ENCODE measurements at regions not wholly inside any gene's neighbourhood (a gene's known extent, or its start where the extent isn't known, plus 50 kb on each side); places are given as distances from the start of the nearest gene placed in this dataset.

GRCh38 chr11:76721755-76722677 lies 51.5 kb upstream of the LRRC32 start:
- H3K9me3 Mint-ChIP-seq, result no peaks in the 10 kb centered on the region
- H3K27ac Mint-ChIP-seq, result no peak overlapping the region
- H3K36me3 Mint-ChIP-seq (ENCODE audit: low read depth), result no peaks in the 10 kb centered on the region

GRCh38 chr11:76723142-76723541 lies 52.6 kb upstream of the LRRC32 start:
- Mint-ChIP-seq H3K9me3 (no peaks in the 10 kb centered on the region), H3K27me3 (ENCODE audit: low read depth, poor library complexity) (peaks cover 35% of the 10 kb centered on the region), H3K27ac (no peak overlapping the region), H3K4me3 (no peak overlapping the region), H3K36me3 (ENCODE audit: low read depth) (no peaks in the 10 kb centered on the region), H3K4me1 (peaks cover 10% of the 10 kb centered on the region)
- TF ChIP-seq CTCF (IDR thresholded peaks at IDR 0.05), result no peak
- DNase-seq, result no peak

More at GRCh38 chr11:76721755-76722677, 51.5 kb upstream of the LRRC32 start:
- H3K27me3 Mint-ChIP-seq (ENCODE audit: low read depth, poor library complexity), result peaks cover 29% of the 10 kb centered on the region
- H3K4me3 Mint-ChIP-seq, result no peak overlapping the region
- TF ChIP-seq CTCF (IDR thresholded peaks at IDR 0.05), result peak; percentile 79
- peak; percentile 90 for DNase-seq
- H3K4me1 Mint-ChIP-seq, result peaks cover 10% of the 10 kb centered on the region

GRCh38 chr11:76723548-76723947 lies 53.0 kb upstream of the LRRC32 start:
- Mint-ChIP-seq H3K9me3 (no peaks in the 10 kb centered on the region), H3K36me3 (ENCODE audit: low read depth) (no peaks in the 10 kb centered on the region), H3K27ac (no peak overlapping the region), H3K4me1 (peaks cover 10% of the 10 kb centered on the region), H3K4me3 (no peak overlapping the region), H3K27me3 (ENCODE audit: low read depth, poor library complexity) (peaks cover 35% of the 10 kb centered on the region)
- no peak for TF ChIP-seq CTCF (IDR thresholded peaks at IDR 0.05)
- DNase-seq, result no peak

- TF ChIP-seq CTCF (IDR thresholded peaks at IDR 0.05), result no peak
- Mint-ChIP-seq H3K4me3 (no peak overlapping the region), H3K9me3 (no peaks in the 10 kb centered on the region), H3K27ac (no peak overlapping the region), H3K27me3 (ENCODE audit: low read depth, poor library complexity) (peaks cover 38% of the 10 kb centered on the region), H3K4me1 (peaks cover 10% of the 10 kb centered on the region), H3K36me3 (ENCODE audit: low read depth) (no peaks in the 10 kb centered on the region)
- DNase-seq, result peak; percentile 81
These were observed 53.7 kb upstream of the LRRC32 start for GRCh38 chr11:76724171-76724768.

- Mint-ChIP-seq H3K27ac (no peak overlapping the region), H3K4me1 (no peaks in the 10 kb centered on the region), H3K4me3 (no peak overlapping the region), H3K36me3 (ENCODE audit: low read depth) (no peaks in the 10 kb centered on the region), H3K27me3 (ENCODE audit: low read depth, poor library complexity) (peaks cover 35% of the 10 kb centered on the region), H3K9me3 (no peaks in the 10 kb centered on the region)
- no peak for TF ChIP-seq CTCF (IDR thresholded peaks at IDR 0.05)
- no peak for DNase-seq
These were observed 54.9 kb upstream of the TSKU start for GRCh38 chr11:76728227-76728626.

Measured in nephron progenitor cell (in vitro differentiated cells).